ENCODE measurements at regions not wholly inside any gene's neighbourhood (a gene's known extent, or its start where the extent isn't known, plus 50 kb on each side); places are given as distances from the start of the nearest gene placed in this dataset.

GRCh38 chr13:79998381-79998880, 342.5 kb downstream of the SPRY2 start:
- TF ChIP-seq EP300 (IDR thresholded peaks at IDR 0.05; ENCODE audit: low read depth) (no peak), POLR2A (IDR thresholded peaks at IDR 0.05) (no peak)

Measured in transverse colon (tissue), 1 donor.